IPS-20b (cell line): ENCODE measurements at regions not wholly inside any gene's neighbourhood (a gene's known extent, or its start where the extent isn't known, plus 50 kb on each side); places are given as distances from the start of the nearest gene placed in this dataset.

ENCODE experiments used
- H3K27ac ChIP-seq: one replicate; pipeline ENCODE4 v1.5.1; 2013; ENCODE audit warnings: low read length
- H3K27me3 ChIP-seq: 2 replicates; pipeline ENCODE4 v1.6.1; 2013; ENCODE audit warnings: mild to moderate bottlenecking, low read length, inconsistent platforms; ENCODE audit not compliant: insufficient read depth
- H3K36me3 ChIP-seq: 2 replicates; pipeline ENCODE4 v1.6.1; 2013; ENCODE audit warnings: low read depth, mild to moderate bottlenecking, inconsistent platforms, low read length, moderate library complexity; ENCODE audit not compliant: insufficient read depth
- H3K4me1 ChIP-seq: 2 replicates; pipeline ENCODE4 v1.6.1; 2013; ENCODE audit warnings: mild to moderate bottlenecking, control low read depth, inconsistent platforms, low read length, moderate library complexity; ENCODE audit not compliant: insufficient read depth
- H3K4me3 ChIP-seq: 2 replicates; pipeline ENCODE4 v1.5.1; 2013; ENCODE audit warnings: mild to moderate bottlenecking, low read length, inconsistent platforms
- H3K9ac ChIP-seq: 2 replicates; pipeline ENCODE4 v1.6.1; 2013; ENCODE audit warnings: low read depth, mild to moderate bottlenecking, inconsistent platforms, low read length, moderate library complexity
- H3K9me3 ChIP-seq: 2 replicates; pipeline ENCODE4 v1.6.1; 2013; ENCODE audit warnings: mild to moderate bottlenecking, low read depth, low read length, inconsistent platforms; ENCODE audit not compliant: insufficient read depth

DNA sequence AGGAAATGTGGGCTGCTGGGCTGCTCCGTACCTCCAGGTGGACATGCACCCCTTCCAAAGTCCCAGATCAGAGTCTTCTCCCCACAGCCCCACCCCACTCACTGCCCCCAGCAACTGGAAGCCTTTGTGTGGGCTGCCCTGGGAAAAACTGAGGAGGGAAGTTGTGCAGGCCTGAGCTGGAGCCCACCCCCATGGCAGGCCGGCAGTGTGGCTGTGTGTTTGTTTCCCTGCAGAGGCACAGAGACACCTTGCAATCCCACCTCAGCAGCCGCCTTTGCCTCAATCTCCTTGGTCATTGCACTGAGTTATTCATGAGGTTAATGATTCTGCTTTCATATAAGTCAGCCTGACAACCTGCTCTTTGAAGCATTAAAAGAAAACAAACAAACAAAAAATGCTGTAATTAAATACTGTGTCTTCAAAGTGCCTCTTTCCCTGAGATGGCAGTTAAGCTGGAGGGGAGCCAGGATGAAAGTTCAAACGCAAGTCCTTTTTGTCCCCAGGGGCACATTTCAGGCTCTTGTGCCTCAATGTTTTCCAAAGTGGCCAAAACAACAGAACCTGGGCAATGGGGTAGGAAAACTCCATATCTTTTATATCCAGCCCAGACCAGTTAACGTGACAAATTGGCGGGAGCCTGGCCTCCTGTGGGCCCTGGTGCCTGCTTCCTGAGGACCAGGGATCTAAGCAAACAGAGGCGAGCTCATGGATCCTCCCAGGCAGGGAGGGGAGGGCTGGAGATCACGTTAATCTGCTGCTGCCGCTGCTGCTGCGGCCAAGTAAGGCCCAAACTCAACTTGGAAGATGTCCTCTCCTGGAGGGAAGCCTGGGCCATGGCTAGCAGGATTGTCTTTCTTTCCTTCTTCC lies 51.9 kb upstream of the TSPAN11 start:
- Histone ChIP-seq H3K27me3 (peaks cover 19% of the 10 kb centered on the region), H3K9ac (no peak overlapping the region), H3K36me3 (no peaks in the 10 kb centered on the region), H3K4me3 (no peak overlapping the region), H3K4me1 (no peaks in the 10 kb centered on the region; the same call in 1 of the 2 replicates), H3K9me3 (no peaks in the 10 kb centered on the region), H3K27ac (no peak overlapping the region)

- peaks cover 22% of the 10 kb centered on the region; the same call in 1 of the 2 replicates for H3K9me3 ChIP-seq
- no peak overlapping the region for H3K9ac ChIP-seq
- H3K27me3 ChIP-seq = peaks cover under 1% of the 10 kb centered on the region; the same call in 1 of the 2 replicates
- H3K4me1 ChIP-seq = no peaks in the 10 kb centered on the region
- H3K4me3 ChIP-seq = no peak overlapping the region
- no peaks in the 10 kb centered on the region for H3K36me3 ChIP-seq
- no peak overlapping the region for H3K27ac ChIP-seq
Measured at GRCh38 chr12:30870491-30871265, 55.9 kb upstream of the TSPAN11 start.

DNA sequence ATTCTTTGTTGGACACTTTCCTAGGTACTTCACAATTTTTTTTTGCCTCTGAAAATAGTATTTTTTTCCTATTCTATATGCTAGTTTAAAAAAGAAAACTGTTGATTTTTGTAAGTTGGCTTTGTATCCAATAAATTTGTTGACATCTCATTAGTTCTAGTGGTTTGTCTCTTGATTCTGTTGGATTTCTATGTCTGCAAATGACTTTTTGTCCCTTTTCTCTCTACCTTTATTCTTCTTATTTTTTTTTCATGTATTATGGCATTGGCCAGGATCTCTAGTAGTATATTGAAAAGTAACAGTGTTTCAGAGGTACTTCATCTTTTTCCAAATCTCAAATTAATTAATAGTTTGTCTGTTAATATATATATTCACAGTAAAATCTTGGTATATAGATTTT lies 59.1 kb upstream of the TSPAN11 start:
- Histone ChIP-seq H3K4me3 (no peak overlapping the region), H3K27ac (no peak overlapping the region), H3K36me3 (no peaks in the 10 kb centered on the region), H3K27me3 (no peaks in the 10 kb centered on the region), H3K9ac (no peak overlapping the region), H3K9me3 (peaks cover 29% of the 10 kb centered on the region; the same call in 1 of the 2 replicates), H3K4me1 (no peaks in the 10 kb centered on the region)

DNA sequence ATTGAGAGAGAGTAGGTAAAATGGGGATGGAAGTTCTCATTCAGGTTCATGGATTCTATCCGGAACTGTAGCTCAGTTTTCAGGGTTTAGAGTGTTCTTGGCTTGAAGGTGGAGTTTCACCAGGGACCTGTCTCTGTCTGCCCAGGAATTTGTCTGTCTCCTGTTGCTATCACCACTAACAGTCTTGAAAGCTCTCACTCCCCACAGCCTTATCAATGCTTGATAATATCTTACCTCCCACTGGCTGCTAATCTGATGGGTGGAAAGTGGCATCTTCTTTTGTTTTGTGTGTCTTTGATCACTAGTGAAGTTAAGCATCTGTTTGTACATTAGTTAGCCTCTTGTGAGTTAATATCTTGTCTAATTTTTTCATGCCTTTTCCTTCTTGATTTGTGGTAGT lies 60.3 kb upstream of the TSPAN11 start:
- Histone ChIP-seq H3K9me3 (peaks cover 29% of the 10 kb centered on the region; the same call in 1 of the 2 replicates), H3K9ac (no peak overlapping the region), H3K4me3 (no peak overlapping the region), H3K4me1 (no peaks in the 10 kb centered on the region), H3K36me3 (no peaks in the 10 kb centered on the region), H3K27me3 (no peaks in the 10 kb centered on the region), H3K27ac (no peak overlapping the region)

DNA sequence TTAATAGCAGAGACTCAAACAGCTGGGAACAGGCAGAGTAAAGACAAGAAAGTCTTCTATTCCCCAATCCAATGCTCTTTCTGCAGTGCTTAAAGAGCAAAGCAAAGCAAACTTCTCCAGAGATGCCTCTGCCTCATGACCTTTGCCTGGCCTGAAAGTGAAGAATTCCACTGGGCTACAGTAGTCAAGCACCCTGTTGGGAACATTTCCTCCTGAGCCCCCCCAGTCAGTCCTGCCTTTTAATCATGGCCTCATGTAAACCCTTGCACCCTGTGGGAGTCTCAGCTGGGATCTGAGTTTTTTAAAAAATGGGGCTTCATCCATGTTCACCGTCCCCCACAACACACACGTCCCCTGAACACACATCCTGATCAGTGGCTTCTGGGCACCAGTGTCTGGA lies 62.7 kb upstream of the TSPAN11 start:
- H3K36me3 ChIP-seq = no peaks in the 10 kb centered on the region
- H3K27ac ChIP-seq = no peak overlapping the region
- H3K4me3 ChIP-seq = no peak overlapping the region
- H3K4me1 ChIP-seq = no peaks in the 10 kb centered on the region
- H3K9ac ChIP-seq = no peak overlapping the region
- no peaks in the 10 kb centered on the region for H3K27me3 ChIP-seq
- peaks cover 29% of the 10 kb centered on the region; the same call in 1 of the 2 replicates for H3K9me3 ChIP-seq

DNA sequence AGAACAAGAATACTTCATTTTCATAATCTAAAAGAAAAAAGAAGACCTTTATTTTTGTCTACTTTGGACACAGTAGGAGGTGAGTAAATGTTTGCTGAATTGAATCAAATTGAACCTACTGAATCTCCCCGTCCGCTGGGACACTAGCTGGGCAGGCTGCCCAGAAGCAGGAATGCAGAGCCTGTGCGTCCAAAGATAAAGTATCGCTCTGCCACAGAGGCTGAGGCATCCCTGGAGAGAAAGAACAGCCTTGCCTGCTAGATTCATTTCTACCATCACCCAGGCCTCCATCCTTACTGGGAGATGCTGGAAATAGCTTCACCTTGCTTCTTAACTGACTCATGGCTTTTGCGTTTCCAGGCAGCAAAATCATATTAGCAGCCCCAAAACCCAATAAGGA lies 64.1 kb upstream of the TSPAN11 start:
- Histone ChIP-seq H3K4me3 (no peak overlapping the region), H3K4me1 (no peaks in the 10 kb centered on the region), H3K9me3 (peaks cover 23% of the 10 kb centered on the region; the same call in 1 of the 2 replicates), H3K36me3 (no peaks in the 10 kb centered on the region), H3K27me3 (no peaks in the 10 kb centered on the region), H3K27ac (no peak overlapping the region), H3K9ac (no peak overlapping the region)

- no peaks in the 10 kb centered on the region for H3K27me3 ChIP-seq
- H3K9ac ChIP-seq = no peak overlapping the region
- H3K4me3 ChIP-seq = no peak overlapping the region
- no peaks in the 10 kb centered on the region for H3K9me3 ChIP-seq
- H3K4me1 ChIP-seq = no peaks in the 10 kb centered on the region
- no peak overlapping the region for H3K27ac ChIP-seq
- H3K36me3 ChIP-seq = no peaks in the 10 kb centered on the region
Measured at GRCh38 chr12:30859226-30859625, 67.3 kb upstream of the TSPAN11 start.

GRCh38 chr12:30858471-30858870 lies 68.1 kb upstream of the TSPAN11 start:
- no peak overlapping the region for H3K9ac ChIP-seq
- no peak overlapping the region for H3K4me3 ChIP-seq
- no peaks in the 10 kb centered on the region for H3K27me3 ChIP-seq
- no peaks in the 10 kb centered on the region for H3K4me1 ChIP-seq
- no peaks in the 10 kb centered on the region for H3K9me3 ChIP-seq
- no peaks in the 10 kb centered on the region for H3K36me3 ChIP-seq
- H3K27ac ChIP-seq = no peak overlapping the region

DNA sequence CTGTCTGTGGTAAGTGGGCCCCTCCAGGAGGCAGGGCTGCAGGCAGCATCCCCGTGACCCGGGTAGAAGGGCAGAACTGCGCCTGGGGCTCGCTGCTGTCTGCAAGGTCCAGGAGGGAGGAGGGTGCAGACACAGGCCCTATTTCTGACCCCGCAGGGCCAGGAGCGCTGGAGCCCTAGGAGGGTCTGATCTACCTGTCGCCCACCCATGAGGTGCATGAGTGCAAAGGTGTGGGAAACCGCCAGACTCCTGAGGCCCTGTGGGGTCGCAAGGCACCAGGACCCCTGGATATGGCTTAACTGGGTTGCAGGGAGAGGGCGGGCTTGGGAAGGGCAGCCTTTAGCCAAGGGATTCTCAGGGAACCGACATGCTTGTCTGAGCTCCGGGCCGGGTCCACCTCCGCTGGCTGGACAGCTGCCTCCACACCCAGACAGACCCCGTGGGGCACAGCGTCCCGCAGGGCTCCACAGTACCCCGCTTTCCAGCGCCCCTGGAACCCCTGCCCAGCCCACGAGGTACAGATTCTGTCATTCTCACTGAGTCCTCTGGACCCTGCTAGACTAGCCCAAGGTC lies 72.9 kb upstream of the TSPAN11 start:
- Histone ChIP-seq H3K4me3 (no peak overlapping the region), H3K9ac (no peak overlapping the region), H3K27ac (no peak overlapping the region), H3K36me3 (no peaks in the 10 kb centered on the region), H3K9me3 (no peaks in the 10 kb centered on the region), H3K27me3 (no peaks in the 10 kb centered on the region), H3K4me1 (no peaks in the 10 kb centered on the region; the same call in 1 of the 2 replicates)

DNA sequence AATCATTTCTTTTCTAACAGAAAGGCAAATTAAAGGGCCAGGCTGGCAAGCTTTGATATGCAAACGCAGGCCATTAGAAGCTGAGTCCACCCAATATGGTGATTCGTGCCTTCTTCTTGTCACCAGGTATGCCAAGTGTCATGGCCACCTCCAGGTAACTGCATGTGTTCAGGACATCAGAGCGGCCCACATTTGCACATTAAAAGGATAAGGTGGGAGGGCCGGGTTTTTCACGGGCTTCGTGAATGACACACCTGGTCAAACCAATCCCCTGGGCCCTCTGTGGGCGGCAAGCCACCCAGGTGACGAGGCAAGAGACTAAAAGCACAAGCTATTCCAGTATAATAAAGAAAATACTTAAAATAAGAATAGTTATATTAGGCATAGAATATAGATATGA lies 75.9 kb upstream of the TSPAN11 start:
- no peak overlapping the region for H3K27ac ChIP-seq
- H3K9me3 ChIP-seq = no peaks in the 10 kb centered on the region
- no peaks in the 10 kb centered on the region; the same call in 1 of the 2 replicates for H3K4me1 ChIP-seq
- no peaks in the 10 kb centered on the region for H3K36me3 ChIP-seq
- no peak overlapping the region for H3K4me3 ChIP-seq
- no peaks in the 10 kb centered on the region for H3K27me3 ChIP-seq
- no peak overlapping the region for H3K9ac ChIP-seq

GRCh38 chr12:30847259-30847658 lies 79.3 kb upstream of the TSPAN11 start:
- Histone ChIP-seq H3K4me1 (peaks cover 4% of the 10 kb centered on the region; the same call in 1 of the 2 replicates), H3K27me3 (peaks cover 5% of the 10 kb centered on the region; the same call in 1 of the 2 replicates), H3K9me3 (no peaks in the 10 kb centered on the region), H3K9ac (no peak overlapping the region), H3K27ac (no peak overlapping the region), H3K4me3 (no peak overlapping the region), H3K36me3 (no peaks in the 10 kb centered on the region)
